Medulla oblongata (tissue), 1 donor: ENCODE measurements at regions not wholly inside any gene's neighbourhood (a gene's known extent, or its start where the extent isn't known, plus 50 kb on each side); places are given as distances from the start of the nearest gene placed in this dataset.

Source experiments
- DNase-seq: peaks from one replicate; pipeline ENCODE4 v3.0.0-alpha.2; 2015; ENCODE audit errors: extremely low spot score

GRCh38 chr5:152270096-152270495, 135.0 kb downstream of the NMUR2 start:
- DNase-seq: no peak

GRCh38 chr5:152269533-152269932, 135.5 kb downstream of the NMUR2 start:
- no peak for DNase-seq

DNA sequence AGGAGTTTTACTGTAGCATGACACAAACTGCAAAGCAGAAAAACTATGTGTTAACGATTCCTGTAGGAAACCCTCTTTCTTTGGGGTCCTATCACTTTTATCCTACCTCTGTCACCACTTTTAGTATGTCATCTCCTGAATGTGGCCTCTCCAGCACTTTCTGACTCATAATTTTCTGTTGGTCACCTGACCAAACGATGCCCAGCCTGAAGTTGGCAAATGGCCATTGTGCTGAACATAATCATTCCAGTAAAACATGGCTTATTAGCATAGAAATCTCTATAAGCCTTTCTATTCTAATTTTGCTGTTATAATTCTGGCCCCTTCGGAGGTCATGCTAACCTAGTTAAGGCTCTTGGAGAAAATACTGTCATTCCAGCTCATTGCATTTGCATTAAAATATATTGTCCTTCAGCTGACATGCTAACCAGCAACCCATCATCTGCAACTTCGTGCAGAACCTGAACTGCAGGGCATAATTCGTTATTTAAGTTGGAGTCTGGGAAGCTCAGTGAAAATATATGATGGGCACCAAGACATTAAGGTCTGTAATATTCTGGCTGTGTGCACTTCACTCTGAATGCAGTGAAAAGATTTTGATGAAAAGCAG, 140.3 kb downstream of the NMUR2 start:
- DNase-seq: no peak

DNA sequence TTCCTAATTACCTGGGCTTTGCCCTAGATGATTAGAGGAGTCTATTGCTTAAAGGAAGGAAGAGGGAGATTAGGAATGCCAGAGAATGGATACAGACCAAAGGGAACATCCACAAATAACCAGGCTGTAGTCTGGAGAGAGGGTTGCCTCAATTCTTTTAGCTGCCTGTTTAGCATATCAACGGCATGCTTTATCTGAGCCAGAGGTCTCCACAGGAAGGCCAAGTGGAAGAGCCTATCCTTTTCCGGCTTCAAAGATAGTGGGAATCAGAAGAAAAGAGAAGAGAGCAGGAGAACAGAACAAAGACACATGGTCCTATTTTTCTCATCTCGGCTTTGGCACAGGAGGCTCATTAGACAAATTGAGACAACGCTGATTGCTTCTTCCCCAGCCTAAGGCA, 142.4 kb downstream of the NMUR2 start:
- DNase-seq: no peak

- no peak for DNase-seq
These were observed 144.1 kb downstream of the NMUR2 start for GRCh38 chr5:152260940-152261339.

DNA sequence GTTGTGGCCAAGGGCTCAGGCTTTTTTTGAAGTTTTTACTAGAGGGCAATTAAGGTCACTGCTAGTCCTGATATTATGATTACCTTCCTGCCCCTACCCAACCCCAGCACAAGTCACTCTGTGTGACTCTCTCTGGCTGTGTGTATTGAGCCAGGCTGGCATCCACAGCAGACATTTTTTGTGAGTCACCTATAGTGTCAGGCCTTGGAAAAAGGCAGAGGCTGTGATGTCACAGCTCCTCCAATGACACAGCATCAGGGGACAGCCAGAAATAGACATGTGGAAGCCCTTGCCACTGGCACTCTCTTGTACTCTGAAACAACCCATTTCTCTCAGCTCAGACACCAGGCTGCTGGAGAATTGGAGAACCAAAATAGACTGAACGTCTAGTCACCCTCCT, 145.4 kb downstream of the NMUR2 start:
- DNase-seq: no peak

DNA sequence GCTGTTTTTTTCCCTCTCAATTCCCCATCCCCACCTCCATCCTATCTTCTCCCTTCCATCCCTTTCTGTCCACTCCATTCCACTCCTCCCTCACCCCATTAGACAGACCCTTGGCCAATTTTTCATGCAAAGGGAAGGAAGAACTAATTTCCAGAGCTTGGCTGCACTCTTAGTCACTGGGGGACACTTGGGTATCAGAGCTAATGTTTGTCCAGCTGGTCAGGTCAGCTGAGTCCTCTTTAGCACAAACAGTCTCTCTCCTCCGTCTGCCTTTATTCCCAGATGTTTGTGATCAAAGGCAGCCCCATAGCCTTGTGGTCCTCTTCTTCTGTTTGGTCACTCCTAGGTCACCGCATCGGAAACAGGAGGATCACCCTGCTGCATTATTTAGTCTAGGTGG, 148.5 kb downstream of the NMUR2 start:
- no peak for DNase-seq

GRCh38 chr5:152255411-152255810, 149.7 kb downstream of the NMUR2 start:
- no peak for DNase-seq

GRCh38 chr5:152247850-152248385, 157.2 kb downstream of the NMUR2 start:
- no peak for DNase-seq

DNA sequence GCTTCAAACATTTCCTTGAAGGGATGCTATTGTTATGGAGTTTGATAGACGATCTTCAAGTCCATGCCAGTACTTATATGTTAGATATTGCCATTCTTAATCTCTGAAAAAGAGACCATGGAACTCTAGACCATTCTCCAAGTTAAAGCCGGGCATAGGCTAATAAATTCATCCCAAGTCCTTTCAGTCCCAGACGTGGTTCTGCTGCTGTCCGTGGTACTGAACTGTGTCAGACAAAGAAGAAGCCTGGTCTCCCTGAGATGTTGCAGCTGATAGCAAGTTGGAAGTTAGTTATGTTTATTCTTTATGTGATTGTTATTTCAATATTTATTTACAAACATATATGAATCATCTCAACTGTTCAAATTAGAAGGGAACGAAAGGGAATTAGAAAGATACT, 158.7 kb downstream of the NMUR2 start:
- peak; percentile 10 for DNase-seq

- no peak for DNase-seq
These were observed 167.5 kb downstream of the NMUR2 start for GRCh38 chr5:152237531-152237930.

- no peak for DNase-seq
These were observed 178.9 kb downstream of the NMUR2 start for GRCh38 chr5:152226191-152226590.

DNA sequence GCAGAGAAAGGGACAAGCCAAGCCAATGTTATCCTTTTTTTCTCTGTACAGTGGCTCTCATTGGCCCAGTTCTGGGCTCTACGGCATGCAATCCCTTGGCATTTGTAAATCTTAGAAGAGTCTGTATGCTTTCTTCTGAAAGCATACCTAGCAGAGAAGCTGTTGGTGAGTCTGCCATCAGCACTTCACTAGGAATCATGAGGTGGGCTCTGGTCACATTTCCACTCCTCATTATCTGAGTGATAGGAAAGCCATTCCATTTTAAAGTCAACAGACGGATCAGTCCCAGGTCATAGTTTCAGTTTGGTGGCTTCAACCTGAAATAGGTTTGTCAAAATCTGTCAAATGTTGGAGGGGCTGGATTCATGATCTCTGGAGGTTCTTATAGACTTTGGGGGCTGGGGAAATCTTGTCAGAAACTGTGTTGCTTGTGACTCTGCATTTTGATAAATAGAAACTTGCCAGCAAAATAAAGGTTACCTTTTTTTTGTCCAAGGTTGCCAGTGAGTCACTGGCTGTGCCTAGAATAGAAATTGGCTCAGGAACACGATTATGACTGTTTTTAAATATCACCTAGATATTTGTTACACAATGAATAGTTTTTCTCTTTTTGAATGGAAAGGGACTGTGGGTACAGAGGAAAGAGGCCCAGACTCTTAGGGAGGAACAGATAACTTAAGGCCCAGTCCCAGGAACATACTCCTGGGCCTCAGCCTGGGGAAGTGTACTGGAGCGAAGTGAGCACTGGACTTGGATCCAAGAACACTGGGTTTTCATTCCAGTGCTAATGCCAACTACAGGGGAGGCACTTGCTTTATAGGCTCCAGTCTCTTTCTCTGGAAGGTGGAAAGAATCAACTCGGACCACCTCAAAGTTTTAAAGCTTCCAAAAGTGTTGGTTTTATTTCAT, 183.1 kb downstream of the NMUR2 start:
- DNase-seq: no peak

DNA sequence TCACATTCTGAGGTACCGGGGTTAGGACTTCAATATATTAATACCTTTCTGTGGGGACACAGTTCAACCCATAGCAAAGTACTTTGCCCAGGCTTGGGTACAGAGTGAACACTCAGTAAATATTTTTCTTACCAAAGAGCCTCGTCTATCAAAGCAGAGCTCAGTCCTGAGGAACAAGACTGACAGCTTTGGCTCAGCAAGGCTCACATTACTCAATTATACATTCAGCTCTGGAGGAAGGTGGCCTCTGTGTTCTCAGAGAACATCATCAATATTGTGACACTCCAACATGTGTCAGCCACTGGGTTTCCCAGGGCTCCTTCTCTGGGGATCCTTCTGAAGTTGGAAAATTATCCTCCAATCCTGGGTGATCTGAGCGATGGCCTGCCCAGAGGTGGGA, 186.4 kb downstream of the NMUR2 start:
- DNase-seq: no peak

- no peak for DNase-seq
These were observed 199.3 kb downstream of the NMUR2 start for GRCh38 chr5:152205804-152206203.

DNA sequence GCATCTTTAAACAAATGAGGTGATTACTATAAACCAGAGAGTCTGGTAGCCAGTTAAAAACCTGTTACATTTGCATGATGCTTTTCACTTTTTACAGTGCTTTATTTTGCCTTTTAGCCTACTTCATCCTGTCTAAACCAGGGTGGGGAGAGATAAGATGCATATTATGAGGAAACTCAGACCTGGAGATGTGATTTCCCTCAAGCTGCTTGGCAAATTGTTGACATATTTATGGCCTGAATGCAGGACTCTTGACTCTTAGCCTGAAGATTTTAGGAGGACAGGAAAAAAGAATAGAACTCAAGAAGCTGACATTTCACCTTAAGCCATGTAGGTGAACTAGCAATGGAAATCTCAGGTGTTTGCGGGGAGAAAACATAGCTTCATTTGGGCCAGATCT, 202.8 kb downstream of the NMUR2 start:
- DNase-seq: no peak

- DNase-seq: no peak
These were observed 211.5 kb downstream of the NMUR2 start for GRCh38 chr5:152193391-152194107.

GRCh38 chr5:152188251-152188650, 216.8 kb downstream of the NMUR2 start:
- DNase-seq: no peak

DNA sequence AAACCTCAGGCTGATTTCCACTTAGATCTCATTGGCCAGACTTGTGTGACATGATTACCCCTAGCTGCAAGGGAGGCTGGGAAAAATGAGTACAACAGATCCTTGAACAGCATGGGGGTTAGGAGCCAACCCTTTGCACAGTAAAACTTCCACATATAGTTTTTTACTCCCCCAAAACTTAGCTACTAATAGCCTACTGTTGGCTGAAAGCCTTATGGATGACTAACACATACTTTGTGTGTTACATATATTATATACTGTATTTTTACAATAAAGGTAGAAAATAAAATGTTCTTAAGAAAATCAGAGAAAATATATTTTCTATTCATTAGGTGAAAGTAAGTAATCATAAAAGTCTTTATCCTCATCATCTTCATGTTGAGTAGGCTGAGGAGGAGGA, 217.4 kb downstream of the NMUR2 start:
- no peak for DNase-seq

- DNase-seq: no peak
These were observed 219.4 kb downstream of the NMUR2 start for GRCh38 chr5:152185547-152186245.

DNA sequence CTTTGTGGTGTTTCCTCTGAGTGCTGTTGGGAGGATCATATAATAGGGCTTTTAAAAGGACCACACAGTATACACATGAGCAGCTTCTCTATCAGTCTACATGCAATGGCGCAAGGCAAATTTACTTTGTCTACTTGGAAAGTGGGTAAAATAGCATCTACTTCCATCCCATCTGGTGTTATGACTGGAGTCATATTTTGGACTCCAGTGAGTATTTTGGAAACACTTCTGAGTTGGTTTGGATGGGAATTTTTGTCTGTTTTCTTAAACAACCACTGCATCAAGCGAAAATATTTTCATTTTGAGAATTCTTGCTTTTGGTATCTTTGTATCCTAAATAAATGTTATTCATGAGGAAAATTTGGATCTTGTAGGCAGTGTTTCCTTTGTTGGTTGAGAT, 220.8 kb downstream of the NMUR2 start:
- no peak for DNase-seq

DNA sequence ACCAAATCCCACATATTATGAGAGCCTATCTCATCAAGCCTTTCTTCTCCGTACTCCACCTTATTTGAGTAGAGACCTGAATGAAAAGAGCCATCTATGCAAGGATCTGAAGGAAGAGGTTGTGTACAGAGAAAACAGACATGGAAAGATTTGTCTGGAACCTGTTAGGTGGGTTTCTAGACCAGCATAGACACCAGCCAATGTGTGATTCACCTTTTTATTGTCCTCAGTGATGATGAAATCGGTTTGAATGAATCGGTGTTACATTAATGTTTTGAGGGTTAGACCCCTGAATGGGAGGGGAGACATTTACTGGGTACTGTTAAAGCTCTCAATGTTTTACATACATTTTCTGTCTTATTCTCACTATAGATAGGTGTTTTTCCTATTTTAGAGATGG, 223.6 kb downstream of the NMUR2 start:
- DNase-seq: no peak
